Right renal pelvis (tissue), 4 donors: ENCODE measurements at regions not wholly inside any gene's neighbourhood (a gene's known extent, or its start where the extent isn't known, plus 50 kb on each side); places are given as distances from the start of the nearest gene placed in this dataset.
"Not testable (repeated sequence)": the region's sequence is repeated elsewhere in the genome, so short reads cannot be mapped to it uniquely, and the experiment has no call there.

ENCODE experiments used
- DNase-seq, 4 donors: peaks; one replicate each; pipeline ENCODE4 v3.0.0-alpha.2; 2013; ENCODE audit warnings: low read depth in 4 of 4, low spot score in 3 of 4, missing footprints in 1 of 4

DNA sequence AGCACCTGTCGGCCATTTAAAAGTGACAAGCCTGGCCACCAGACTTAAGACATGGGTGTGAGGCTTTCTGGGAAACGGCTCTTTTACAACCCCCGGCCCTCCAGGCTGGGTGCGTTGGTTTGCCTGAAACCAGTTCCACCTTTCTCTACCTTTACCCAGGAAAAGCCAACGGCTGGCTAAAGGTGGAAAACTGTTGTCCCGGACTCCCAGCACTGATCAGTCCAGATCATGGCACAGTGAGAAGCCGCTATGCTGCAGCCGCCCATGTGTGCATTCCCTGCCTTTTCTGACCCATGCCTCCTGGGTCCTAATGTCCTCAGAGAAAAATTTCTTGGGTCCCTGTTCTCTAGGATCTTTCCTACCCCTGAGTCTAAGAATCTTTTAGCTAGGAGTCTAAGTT is 655.7 kb upstream of the HS3ST5 start:
- no peak for DNase-seq

- no peak for DNase-seq
These were observed 655.0 kb upstream of the HS3ST5 start for GRCh38 chr6:114997813-114998292.

GRCh38 chr6:114995526-114995925 is 652.7 kb upstream of the HS3ST5 start:
- DNase-seq, result peak in 2 of 4 donors; percentile 18 to 34

- no peak for DNase-seq
These were observed 646.6 kb upstream of the HS3ST5 start for GRCh38 chr6:114989279-114989964.

DNA sequence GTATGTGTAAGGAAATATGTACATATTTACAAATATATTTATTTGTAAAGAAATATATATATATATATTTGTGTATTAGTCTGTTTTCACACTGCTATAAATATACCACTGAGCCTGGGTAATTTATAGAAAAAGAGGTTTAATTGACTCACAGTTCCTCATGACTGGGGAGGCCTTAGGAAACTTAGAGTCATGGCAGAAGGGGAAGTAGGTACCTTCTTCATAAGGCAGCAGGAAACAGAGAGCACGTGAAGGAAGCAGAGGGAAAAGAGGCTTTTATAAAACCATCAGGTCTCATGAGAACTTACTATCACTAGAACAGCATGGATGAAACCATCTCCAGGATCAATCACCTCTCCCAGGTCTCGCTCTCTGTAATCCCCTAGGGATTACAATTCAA is 644.5 kb upstream of the HS3ST5 start:
- DNase-seq, result no peak

- no peak for DNase-seq
These were observed 612.5 kb upstream of the HS3ST5 start for GRCh38 chr6:114955363-114955762.

DNA sequence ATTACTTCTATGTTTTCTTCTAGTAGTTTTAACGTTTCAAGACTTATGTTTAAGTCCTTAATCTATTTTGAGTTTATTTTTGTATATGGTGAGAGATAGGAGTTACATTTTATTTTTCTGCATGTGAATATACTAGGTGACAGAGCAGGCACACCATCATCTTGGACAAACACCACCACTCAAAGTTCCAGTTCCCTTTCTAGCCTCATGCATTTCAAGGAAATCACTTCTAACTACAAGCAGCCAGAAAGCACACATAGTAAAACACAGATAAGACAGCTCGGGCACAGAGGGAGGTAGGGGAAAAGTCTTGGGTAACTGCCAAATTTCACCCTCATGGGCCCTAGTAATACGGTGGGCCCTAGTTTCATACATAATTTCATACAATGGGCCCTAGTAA is 609.4 kb upstream of the HS3ST5 start:
- no peak for DNase-seq

DNA sequence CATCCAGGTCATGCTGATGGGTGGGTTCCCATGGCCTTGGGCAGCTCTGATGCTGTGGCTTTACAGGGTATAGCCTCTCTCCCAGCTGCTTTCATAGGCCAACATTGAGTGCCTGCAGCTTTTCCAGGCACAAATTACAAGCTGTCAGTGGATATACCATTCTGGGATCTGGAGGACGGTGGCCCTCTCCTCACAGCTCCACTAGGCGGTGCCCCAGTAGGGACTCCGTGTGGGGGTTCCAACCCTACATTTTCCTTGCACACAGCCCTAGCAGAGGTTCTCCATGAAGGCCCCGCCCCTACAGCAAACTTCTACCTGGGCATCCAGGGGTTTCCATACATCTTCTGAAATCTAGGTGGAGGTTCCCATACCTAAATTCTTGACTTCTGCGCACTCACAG is 602.6 kb upstream of the HS3ST5 start:
- DNase-seq, result no peak

DNA sequence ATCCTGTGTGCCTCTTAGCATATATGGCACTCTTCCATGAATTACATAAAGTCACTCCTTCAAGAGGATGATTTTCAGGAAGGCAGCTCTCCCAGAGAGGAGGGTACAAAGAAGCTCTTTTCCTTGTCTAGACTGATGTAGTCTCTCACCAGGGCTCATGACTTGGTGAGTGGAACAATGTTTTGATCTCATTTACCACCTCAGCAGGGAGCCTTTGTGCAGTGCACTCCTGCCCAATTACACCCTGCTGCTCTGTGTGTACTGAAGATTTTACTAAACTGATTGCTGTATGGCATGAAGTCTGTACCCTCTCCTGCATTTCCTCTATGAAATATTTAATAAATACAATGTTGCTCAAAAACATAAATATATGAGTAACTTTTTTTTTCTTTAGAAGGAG is 598.3 kb upstream of the HS3ST5 start:
- DNase-seq, result no peak

DNA sequence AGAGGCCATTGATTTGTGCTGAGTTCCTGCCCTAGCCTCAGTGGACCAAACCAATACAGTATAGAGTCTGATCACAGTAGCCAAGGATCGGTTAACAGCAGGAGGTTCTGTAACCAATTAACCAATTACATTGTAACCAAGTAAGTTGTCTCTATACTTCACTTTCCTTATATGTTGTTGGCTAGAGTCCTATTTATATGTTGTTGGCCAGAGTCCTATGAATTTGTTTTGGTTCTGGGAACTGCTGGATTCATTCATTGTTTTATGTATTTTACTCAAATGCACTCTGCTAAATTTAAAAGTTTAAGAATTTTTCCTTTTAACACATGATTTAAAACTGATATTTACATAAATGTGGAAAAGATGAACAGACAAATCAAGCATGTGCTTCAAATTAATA is 597.4 kb upstream of the HS3ST5 start:
- DNase-seq, result no peak

GRCh38 chr6:114939630-114940029 is 596.8 kb upstream of the HS3ST5 start:
- DNase-seq, result no peak

- DNase-seq, result no peak
These were observed 593.3 kb upstream of the HS3ST5 start for GRCh38 chr6:114936080-114936479.

- DNase-seq, result no peak
These were observed 591.3 kb upstream of the HS3ST5 start for GRCh38 chr6:114934079-114934478.

DNA sequence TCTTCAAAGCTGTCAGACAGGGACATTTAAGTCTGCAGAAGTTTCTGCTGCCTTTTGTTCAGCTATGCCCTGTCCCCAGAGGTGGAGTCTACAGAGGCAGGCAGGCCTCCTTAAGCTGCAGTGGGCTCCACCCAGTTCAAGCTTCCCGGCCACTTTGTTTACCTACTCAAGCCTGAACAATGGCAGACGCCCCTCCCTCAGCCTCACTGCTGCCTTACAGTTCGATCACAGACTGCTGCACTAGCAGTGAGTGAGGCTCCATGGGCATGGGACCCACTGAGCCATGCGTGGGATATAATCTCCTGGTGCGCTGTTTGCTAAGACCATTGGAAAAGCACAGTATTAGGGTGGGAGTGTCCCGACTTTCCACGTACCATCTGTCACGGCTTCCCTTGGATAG is 585.9 kb upstream of the HS3ST5 start:
- not testable (repeated sequence) for DNase-seq

DNA sequence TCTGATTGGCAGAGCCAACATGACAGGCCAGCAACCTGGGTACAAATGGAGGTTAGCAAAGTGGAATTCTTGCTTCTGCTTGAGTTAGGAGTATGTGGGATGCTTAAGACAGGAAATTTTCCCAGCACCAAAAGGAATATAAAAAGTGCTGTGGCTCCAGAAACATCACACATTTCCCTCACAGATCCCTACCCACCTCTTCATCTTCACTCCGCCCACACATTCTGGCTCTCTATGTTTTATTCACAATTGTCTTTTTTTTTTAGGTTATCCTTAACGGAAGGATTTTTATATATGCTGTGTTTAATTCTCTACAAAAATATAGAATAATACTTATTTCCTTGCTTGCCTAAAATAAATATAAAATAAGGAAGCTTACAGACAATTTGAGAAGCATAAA is 563.3 kb upstream of the HS3ST5 start:
- DNase-seq, result no peak

DNA sequence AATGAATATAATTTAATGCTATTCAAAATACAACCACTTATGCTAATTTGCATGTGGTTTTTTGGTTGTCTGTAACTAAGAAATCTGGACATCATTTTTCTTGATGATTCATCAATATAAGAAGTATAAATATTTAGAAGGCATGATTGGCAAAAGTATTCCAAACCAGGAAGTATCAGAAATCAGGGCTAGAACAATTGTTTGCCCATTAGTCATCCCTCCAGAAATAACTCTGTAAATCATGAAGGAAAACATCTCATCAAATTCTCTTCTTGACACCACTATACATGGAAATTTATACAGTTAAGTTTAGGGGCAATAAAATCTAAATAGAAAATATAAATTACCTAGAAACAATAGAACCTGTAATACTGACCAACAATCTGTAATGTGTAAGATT is 554.7 kb upstream of the HS3ST5 start:
- DNase-seq, result no peak

DNA sequence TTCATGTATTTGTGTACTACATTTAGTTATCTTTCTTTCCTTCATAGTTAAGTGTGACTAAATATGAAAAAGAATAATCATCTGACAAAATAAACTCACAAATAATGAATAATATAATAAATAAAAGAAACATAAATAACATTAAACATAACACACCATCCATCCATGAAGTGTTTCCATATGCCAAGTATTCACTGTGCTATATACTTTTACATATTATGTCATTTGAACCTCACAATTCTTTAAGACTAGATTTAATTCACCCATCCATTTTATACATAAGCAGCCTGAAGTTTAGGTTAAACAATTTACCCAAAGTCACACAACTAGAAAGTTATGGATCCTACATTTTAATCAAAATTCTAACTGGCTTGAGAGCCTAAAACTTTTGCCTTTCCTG is 549.4 kb upstream of the HS3ST5 start:
- DNase-seq, result no peak

GRCh38 chr6:114888241-114888640 is 545.4 kb upstream of the HS3ST5 start:
- no peak for DNase-seq

- DNase-seq, result no peak
These were observed 544.0 kb upstream of the HS3ST5 start for GRCh38 chr6:114886670-114887436.

- no peak for DNase-seq
These were observed 536.9 kb upstream of the HS3ST5 start for GRCh38 chr6:114879693-114880092.

GRCh38 chr6:114878091-114878490 is 535.3 kb upstream of the HS3ST5 start:
- DNase-seq, result no peak

- DNase-seq, result no peak
These were observed 531.6 kb upstream of the HS3ST5 start for GRCh38 chr6:114874410-114874809.
